22Rv1 (cell line): ENCODE measurements at regions not wholly inside any gene's neighbourhood (a gene's known extent, or its start where the extent isn't known, plus 50 kb on each side); places are given as distances from the start of the nearest gene placed in this dataset.

Experiments used
- ZFX ChIP-seq: fragments of 450-650 bp; IDR thresholded peaks from 2 replicates; pipeline ENCODE4 v1.6.1; 2017; ENCODE audit warnings: antibody characterized with exemption, borderline replicate concordance
- TF ChIP-seq, protein P1 (sequence below): fragments of 450-650 bp; IDR thresholded peaks from 2 replicates; pipeline ENCODE4 v1.5.1; 2017; ENCODE audit warnings: mild to moderate bottlenecking

DNA sequence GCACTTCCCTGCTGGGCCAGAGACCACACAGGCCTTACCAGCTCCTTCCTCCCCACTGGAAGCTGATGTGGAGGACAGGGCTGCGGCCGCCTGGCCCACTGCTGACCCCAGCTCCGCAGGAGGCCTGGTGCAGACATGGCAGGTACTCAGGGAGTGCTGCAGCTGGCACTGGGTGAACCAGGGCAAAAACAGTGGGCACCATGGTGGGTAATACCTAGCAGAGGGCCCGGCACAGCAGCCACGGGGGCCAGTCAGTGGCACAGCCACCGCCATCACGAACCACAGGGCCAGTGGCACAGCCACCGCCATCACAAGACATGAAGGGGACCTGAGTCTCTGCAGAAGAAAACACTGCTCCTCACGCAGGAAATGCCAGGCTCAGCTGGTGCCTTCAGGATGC is 152.6 kb upstream of the PPP2R2D start:
- TF ChIP-seq, protein P1, sequence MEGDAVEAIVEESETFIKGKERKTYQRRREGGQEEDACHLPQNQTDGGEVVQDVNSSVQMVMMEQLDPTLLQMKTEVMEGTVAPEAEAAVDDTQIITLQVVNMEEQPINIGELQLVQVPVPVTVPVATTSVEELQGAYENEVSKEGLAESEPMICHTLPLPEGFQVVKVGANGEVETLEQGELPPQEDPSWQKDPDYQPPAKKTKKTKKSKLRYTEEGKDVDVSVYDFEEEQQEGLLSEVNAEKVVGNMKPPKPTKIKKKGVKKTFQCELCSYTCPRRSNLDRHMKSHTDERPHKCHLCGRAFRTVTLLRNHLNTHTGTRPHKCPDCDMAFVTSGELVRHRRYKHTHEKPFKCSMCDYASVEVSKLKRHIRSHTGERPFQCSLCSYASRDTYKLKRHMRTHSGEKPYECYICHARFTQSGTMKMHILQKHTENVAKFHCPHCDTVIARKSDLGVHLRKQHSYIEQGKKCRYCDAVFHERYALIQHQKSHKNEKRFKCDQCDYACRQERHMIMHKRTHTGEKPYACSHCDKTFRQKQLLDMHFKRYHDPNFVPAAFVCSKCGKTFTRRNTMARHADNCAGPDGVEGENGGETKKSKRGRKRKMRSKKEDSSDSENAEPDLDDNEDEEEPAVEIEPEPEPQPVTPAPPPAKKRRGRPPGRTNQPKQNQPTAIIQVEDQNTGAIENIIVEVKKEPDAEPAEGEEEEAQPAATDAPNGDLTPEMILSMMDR, result no peak
- no peak for TF ChIP-seq ZFX
